NCI-H2107 treated with DMSO at 0.1 percent for 48 hours (cell line): ENCODE measurements at regions not wholly inside any gene's neighbourhood (a gene's known extent, or its start where the extent isn't known, plus 50 kb on each side); places are given as distances from the start of the nearest gene placed in this dataset.

Experiments
- DNase-seq: peaks from one replicate; lab custom pipeline; 2025; ENCODE audit not compliant: unreplicated experiment; lab: John Stamatoyannopoulos, UW

DNA sequence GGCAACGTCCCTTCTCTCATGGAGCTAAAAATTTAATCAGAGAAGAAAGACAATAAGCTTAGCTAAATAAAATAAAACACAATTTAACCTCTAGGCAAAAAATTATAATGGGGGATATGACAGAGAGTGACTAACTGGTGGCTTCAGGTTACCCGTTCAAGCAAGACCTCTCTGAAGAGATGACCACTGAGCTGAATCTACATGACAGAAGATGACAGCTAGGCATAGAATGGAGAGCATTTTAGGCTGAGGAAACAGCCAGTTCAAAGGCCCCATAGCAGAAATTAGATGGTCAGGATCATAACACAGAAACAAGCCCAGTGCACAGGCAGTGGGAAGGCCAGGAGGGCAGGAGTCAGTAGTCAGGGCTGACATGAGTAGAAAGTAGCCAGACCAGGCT, 1094.3 kb downstream of the VRK1 start:
- DNase-seq = no peak

DNA sequence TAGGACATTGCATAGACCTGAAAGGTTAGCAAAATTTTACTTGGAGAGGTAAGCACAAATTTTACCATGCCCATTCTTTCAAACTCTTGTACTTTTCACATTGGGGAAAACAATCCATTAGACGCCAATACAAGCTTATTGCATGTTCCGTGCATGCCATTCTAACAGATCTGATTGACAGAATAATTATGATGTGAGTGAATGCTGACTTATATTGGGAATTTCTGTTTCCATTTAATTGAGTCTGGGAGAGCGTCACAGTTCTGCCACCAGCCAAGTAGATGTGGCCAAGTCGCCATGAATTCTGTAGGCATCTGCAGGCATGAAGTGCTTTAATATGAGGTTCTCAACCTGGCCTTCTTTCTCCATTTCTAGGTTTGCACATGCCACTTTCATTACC, 1097.4 kb downstream of the VRK1 start:
- no peak for DNase-seq

DNA sequence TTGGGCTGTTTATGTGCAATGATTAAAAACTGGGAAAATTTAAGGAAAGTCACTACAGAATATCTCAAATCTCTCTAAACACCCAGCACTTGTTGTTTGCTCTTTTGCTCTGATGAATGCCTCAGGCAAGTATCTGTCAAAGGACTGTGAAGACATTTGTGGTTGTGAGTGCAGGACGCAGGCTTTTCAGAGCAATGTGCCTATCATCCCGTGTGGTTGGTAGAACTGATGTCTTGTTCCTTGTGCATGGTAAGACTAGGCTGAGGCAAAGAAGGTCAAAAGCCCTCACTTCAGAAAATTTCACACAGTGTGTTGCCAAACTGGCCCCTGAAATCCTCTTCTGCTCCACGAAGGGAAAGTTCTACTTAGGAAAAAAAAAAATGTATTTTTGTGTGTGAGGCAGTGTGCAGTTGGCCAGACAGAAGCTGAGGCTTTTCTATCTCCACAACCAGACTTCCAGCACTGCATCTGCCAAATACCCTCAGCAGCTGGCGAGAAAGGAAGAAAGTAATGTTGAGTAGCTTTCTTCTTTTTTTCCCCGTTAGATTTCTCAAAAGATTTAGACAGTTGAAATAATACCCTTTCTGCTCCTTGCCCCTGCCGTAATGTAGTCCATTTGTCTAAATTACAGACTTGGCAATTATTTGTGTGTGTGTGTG, 1103.1 kb downstream of the VRK1 start:
- no peak for DNase-seq

DNA sequence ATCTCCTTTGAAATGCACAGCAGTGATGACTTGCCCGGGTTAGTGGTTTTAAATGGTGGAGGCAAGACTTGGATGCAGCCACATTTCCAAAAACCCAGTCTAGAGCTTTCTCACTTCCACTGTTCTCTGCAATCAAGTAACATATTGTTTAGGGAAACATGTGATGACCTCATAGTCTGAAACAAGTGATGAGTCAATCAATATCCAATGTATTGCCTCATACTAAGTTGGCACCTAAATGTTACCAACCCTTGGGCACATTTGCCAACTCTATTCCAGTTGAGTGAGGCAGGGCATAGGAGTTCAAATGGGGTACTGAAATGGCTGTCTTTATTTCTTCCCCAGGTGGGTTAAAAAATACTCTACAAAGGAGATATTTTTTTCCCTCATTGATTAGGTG, 1105.4 kb downstream of the VRK1 start:
- DNase-seq = no peak

DNA sequence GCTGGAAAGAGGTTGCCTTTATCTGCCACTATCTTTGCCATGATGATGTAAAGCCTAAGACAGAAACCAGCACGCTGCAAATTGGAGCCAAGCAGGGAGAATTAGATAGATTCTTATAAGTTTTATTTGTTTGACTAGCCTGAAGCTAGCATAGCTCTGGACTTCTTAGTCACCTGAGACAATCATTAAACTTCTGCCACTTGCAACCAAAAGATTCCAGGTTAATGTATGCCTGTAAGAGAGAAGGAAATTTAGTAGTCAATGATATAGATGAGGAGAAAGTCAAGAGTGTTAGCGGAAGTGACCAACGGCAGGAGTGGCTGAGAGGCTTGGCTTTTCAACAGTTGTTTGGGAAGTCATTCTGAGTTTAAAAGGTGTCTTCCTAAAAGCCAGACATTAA, 1106.6 kb downstream of the VRK1 start:
- DNase-seq = no peak

DNA sequence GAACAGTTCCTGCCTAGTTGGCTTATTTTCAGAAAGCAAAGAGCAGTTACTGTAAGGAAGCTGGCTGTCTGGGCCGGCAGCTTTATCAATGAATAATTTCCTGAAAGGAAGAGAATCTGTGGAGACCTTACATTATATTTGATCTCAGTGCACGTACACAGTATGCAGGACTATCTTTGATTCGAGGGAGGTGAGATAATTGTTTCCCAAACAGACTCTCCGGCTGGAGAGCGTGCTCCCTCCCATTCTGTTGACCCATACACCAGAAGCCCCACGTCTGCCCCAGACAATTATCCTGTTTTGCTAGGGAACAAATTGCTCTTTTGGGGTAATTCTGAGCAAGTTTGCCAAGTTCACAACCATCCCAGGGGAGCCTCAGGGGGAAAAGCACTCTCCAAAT, 1115.0 kb downstream of the VRK1 start:
- DNase-seq = no peak

DNA sequence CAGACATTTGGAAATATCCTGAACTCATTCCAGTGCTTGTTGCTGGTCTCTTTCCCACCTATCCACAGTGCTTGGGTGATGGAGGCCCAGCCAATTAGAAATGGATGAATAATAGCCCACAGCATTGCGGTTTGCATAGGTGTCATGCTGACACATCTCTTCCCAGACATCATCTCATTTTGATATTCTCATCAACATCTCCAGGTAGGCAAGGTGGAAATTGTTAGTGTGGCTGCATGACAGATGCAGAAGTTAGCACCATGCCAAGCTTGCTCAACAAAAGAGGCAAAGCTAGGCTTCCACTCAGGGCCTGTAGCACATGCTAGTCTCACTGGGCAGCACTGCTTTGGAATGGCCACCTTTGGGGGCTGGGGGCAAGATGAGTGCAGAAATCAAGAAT, 1118.9 kb downstream of the VRK1 start:
- no peak for DNase-seq

DNA sequence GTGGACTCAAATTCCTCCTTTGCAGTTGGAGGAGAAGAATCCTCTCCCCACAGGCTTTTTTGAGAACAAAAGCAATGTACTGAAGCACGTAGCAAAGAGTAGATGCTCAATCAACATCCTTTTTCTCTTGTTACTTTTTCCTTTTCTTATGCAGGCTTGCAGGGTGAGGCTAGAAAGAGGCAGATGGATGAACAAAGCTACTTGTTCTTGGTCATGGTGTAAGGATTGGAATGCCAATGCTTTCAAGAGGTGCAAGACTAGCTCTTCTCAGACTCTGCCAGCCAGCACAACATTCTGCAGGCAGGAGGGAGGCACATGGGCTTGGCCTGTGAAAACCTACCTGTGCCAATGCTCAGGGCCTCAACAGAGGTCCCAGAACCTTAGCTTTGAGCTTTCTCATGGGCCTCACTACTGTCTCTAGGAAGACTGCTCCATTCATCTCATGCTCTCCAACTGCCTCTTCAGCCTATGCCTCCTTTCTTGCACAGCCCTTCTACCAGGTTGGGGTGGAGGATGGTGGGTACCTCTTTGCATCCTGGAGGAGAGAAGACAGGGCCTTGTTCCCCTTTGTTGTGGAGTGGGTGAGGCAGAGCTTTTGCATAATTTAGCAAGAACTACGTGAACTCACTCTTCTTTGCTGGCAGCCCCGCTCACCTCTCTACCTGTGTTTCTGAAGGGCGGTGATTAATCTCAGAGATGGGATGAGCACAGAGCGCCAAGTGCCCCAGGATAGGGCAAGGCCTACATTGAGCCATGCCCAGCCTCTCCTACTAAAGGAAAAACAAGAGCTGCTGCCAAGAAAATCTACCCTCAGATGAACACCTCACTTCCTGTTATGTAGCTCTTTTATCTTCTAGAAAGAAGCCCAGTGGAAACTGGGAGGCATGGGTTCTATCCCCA, 1119.7 kb downstream of the VRK1 start:
- no peak for DNase-seq

DNA sequence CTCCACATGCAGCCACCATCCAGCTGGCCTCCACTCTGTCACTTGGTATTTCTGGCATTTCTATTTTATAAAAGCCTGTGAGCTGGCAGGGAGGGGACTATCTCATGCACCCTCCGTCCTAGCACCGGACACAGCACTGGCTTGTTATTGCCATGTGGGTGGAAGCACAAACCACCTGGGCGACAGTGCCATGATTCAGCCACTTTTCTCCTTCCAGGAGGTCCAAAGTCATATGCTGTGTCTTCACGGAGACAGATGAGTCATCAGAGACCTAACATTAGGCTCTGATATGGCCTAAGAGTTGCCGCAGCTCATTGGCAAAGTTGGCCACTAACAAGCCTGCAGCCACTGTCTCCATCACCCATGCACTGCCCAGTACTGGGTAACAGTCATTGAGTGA, 1123.0 kb downstream of the VRK1 start:
- DNase-seq = no peak

DNA sequence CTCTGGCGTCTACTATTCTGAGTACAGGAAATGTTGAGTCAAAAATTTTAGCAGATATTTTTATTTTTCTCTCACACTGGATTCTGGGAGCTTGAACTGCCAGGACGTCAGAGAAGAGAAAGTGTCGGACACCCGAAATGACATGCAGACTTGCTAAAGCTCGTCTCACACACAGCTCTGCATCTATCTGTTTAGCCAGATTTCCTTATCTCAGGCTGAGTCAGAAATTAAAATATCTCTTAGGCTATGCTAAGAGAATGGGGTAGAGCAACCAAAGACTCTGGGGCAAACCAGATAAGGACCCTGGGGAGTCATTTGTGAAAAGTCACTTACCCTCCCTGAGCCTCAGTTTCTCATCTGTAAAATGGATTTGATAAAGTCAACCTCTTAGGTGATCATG, 1124.1 kb downstream of the VRK1 start:
- no peak for DNase-seq

DNA sequence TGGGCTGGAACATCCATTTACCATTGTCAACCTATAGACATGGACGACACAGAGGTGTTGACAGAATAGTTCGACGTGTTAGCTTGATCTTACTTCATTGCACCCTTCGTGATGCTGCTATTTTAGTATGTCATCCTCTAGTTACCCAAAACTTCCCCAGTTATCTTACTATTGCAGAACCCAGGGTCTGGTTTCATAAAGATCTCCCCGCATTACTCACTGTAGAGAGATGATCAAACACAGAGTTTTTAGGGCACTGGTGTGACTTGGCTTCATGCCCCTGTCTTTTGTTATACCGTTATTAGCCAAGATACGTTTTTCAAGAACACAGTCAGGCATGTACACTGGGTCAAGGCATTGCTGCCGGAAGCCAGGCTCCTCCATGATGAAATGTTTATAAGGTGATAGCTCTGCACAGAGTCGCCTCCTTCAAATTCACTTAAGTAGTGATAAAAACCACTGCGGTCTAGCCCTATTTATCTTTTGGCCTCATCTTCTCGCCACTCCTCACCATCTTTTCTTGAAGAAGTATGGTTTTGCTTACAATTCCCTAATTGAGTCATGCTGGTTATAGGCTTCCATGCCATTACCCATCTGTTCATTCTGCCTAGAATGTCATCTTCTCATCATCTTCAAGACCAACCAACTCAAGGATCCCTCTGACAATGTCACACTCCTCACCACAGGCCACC, 1127.9 kb downstream of the VRK1 start:
- DNase-seq = no peak

DNA sequence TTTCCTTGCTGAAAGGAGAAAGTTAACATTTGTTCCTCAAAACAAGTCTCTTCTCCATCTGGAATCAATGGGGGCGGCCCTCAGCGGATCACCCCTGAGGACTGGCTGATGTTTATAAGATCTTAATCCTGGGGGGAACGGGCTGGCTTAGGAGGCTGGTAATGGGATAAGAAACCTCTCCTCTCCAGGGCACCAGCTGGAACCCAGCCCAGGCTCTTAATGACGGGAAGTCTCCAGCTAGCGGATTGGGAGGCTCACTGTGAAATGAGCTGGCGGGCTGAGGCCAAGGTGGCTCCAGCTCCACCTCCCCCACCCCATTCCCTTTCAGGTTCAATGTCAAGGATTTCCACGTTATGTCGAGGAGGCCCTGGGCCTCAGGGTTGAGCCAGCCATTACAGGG, 1133.0 kb downstream of the VRK1 start:
- DNase-seq = no peak

DNA sequence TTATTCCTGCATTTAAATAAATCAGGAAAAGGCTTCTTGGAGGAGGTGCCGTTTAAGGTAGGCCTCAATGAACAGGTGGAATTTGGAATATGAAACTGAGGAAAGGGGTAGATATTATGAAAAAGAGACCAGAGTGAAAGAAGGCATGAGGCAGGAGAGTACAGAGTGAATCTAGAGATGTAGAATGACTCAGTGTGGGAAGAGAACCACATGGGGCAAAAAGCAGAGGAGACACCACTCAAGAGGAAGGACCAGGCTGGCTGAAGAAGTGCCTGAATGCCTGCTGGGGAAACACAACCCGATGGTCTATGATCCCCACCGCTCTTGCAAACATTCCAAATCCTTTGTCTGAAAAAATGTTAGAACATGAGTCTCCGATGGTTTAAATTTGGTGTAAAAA, 1134.1 kb downstream of the VRK1 start:
- no peak for DNase-seq

DNA sequence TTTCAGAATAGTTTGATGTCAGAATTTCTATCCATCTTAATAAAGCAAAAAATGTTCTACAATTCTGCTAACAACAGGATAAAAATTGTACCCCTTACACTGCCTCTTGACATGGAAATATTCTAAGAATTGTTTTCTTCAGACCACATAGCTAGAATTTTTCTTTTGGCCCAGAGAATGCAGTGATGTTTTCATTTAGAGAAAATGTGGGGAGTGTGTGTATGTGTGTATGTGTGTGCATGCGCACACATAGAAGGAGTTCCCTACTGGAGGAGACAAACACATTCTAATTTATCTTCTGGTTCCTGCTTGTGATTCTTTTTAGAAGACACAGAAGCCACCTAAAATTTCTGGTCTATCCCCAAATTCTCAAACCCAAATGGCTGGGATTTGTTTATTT, 1145.7 kb downstream of the VRK1 start:
- DNase-seq = no peak

DNA sequence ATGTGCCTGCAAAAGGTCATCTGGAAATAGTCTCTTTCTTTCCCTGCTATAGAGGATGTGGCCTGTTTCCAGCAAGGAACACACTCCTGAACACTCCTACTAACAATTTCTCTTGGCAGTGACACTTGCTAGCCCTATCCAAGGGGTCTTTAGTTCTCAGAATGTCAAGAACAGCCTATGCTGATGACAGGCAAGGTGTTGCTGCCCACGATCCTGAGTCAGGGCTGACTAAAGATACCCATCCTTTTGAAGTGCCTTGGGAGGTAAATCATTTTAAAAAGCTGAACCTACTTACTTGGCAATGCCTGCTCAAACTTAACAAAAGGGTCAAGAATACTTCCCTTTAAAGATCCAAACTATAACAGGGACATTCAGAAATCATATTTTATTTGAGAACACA, 1146.4 kb downstream of the VRK1 start:
- DNase-seq = no peak

DNA sequence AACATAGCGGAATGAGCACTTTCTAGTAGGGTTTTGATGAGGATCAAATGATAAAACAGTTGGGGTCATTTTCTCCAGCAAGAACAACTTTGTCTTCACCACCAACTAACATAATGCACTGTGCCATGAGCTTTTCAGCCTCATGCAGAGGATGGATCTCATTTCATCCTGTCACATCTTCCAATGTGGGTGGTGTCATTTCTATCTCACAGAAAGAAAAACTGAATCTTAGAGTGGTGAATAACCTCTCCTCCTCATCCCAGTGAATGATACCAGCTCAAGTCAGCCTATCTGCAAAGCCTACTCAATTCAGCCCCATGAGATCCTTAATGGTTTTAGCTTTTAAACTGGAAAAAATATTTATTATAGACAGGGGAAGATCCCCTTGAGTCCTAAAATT, 1147.2 kb downstream of the VRK1 start:
- no peak for DNase-seq

DNA sequence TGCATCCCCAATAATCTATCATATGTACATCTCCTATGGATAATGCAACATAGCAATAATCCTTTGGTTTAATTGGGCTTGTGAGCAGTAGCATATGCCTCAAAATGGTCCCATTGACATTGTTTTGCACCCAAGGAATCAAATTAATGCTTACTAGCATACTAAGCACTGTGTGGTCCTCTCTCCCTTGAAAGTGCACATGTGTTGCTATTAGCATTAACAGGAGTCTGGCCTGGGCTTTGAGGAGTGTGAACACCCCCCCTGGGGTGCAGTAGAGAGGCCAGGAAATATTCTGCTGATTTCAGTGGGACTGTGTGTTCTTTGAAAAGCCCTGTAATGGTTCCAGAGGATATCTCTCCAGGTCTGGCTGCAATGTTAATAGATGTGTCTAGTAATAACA, 1148.4 kb downstream of the VRK1 start:
- DNase-seq = no peak

DNA sequence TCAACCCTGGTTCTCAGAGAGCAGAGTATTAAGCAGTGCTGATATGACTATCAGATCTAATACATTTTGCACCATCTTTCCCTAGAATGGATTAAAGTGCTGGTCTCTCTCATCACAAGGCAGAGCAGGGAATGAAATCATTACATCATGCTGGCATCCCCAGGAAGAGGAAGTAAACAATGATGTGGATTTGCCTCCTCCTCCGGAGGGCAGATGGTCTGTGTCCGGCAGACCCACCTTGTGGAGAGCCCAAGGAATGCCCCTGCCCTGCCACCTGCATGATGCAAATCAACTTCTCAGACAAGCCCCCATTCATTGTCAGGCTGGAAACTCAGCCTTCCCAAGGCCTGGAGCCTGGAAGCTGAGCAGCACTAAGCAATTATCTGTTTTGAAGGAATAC, 1149.1 kb downstream of the VRK1 start:
- no peak for DNase-seq

DNA sequence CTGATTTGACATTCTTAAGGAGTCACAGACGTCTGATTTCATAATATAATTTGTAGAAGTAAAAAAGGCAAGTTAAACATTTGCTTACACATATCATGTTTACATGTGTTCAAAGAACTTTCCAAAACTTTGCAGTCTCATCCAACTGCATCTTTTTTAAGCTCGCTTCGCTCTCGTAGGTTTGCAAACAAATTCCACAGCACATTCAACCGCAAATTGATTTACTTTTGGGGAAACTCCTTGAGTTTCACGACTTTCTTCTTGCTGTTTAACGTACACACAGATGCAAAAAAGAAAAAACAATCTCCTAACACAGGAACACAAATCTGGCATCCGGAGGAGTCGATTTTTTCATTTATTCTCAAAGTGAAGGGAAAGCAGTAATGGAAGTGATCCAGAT, 1149.5 kb downstream of the VRK1 start:
- no peak for DNase-seq

DNA sequence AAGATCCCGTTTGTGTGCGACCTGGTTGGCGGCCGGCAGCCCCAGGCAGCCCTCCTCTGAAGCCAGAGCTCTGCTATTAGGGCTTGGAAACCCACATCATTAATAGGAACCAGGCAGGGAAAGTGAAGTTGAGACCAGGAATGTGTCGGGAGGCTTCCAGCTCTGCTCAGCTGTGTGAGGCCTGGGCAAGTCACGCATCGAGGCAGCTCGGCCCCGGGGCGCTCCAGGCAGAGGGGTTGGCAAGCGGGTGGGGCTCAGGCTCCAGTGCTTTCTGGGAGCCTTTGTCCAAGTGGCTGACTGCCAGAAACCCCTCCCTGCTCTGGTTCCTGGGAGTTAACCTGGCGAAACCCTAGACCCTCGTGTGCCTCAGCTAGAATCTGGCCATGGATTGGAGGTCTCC, 1151.7 kb downstream of the VRK1 start:
- no peak for DNase-seq

DNA sequence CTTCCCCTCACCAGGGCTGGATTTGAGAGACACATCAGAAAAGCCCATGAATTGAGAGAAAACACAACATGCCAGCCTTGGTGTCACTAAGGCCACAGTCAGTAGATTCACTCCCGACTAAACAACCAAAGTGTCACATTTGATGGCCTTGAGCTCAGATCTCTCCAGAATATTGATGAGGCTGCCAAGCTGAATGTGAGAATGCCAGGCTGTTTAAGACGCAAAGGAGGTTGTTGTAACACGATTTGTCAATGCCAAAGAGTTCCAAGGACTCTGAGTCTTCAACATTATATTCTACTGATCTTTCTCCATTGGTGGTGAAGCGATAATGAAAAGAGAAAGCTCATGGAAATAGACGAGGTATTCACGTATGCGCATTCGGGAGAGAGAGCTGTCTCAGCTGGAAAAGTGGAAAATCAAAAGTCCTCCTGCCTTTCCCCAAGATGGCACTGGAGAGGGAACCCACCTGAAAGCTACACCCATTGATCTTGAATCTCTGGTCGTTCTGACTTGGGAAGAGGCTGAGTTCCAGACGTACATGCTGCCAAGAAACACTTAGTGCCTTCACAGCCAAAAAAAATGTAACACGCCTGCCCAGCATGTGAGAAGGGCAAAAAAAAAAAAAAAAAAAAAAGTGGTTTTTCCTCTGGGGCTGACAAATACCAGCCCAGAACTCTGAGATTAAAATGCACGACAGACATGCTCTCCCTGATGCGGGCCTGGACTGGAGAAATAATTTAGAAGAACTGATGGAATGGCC, 1159.6 kb downstream of the VRK1 start:
- no peak for DNase-seq
